ENCODE measurements at regions not wholly inside any gene's neighbourhood (a gene's known extent, or its start where the extent isn't known, plus 50 kb on each side); places are given as distances from the start of the nearest gene placed in this dataset.

GRCh38 chr4:32258986-32259385 lies 1538.8 kb downstream of the PCDH7 start:
- in situ Hi-C loops (cut with HindIII; ENCODE audit: low sequenced_read_pairs) = no loop called here
- no peak for TF ChIP-seq CTCF (IDR thresholded peaks at IDR 0.05; ENCODE audit: low read depth, low read length)
- DNase-seq (ENCODE audit: low read depth, low spot score) = no peak
- no peak overlapping the region for H3K4me3 ChIP-seq (ENCODE audit: low read depth, low read length)

GRCh38 chr4:32261196-32261595 lies 1541.0 kb downstream of the PCDH7 start:
- in situ Hi-C loops (cut with HindIII; ENCODE audit: low sequenced_read_pairs) = no loop called here
- DNase-seq (ENCODE audit: low read depth, low spot score) = no peak
- no peak overlapping the region for H3K4me3 ChIP-seq (ENCODE audit: low read depth, low read length)
- no peak for TF ChIP-seq CTCF (IDR thresholded peaks at IDR 0.05; ENCODE audit: low read depth, low read length)

- DNase-seq (ENCODE audit: low read depth, low spot score) = peak; percentile 4
- in situ Hi-C loops (cut with HindIII; ENCODE audit: low sequenced_read_pairs) = no loop called here
- peak; percentile 28 for TF ChIP-seq CTCF (IDR thresholded peaks at IDR 0.05; ENCODE audit: low read depth, low read length)
- H3K4me3 ChIP-seq (ENCODE audit: low read depth, low read length) = no peak overlapping the region
Observed at GRCh38 chr4:32268863-32269262, 1548.7 kb downstream of the PCDH7 start.

- DNase-seq (ENCODE audit: low read depth, low spot score) = no peak
- no peak overlapping the region for H3K4me3 ChIP-seq (ENCODE audit: low read depth, low read length)
- no peak for TF ChIP-seq CTCF (IDR thresholded peaks at IDR 0.05; ENCODE audit: low read depth, low read length)
- in situ Hi-C loops (cut with HindIII; ENCODE audit: low sequenced_read_pairs) = no loop called here
Observed at GRCh38 chr4:32290102-32290501, 1569.9 kb downstream of the PCDH7 start.

GRCh38 chr4:32318926-32319325 lies 1598.8 kb downstream of the PCDH7 start:
- in situ Hi-C loops (cut with HindIII; ENCODE audit: low sequenced_read_pairs) = no loop called here
- TF ChIP-seq CTCF (IDR thresholded peaks at IDR 0.05; ENCODE audit: low read depth, low read length) = no peak
- no peak overlapping the region for H3K4me3 ChIP-seq (ENCODE audit: low read depth, low read length)
- DNase-seq (ENCODE audit: low read depth, low spot score) = no peak

GRCh38 chr4:32321421-32321820 lies 1601.3 kb downstream of the PCDH7 start:
- no peak for TF ChIP-seq CTCF (IDR thresholded peaks at IDR 0.05; ENCODE audit: low read depth, low read length)
- no peak overlapping the region for H3K4me3 ChIP-seq (ENCODE audit: low read depth, low read length)
- no peak for DNase-seq (ENCODE audit: low read depth, low spot score)
- in situ Hi-C loops (cut with HindIII; ENCODE audit: low sequenced_read_pairs) = no loop called here

GRCh38 chr4:32334759-32335158 lies 1614.6 kb downstream of the PCDH7 start:
- in situ Hi-C loops (cut with HindIII; ENCODE audit: low sequenced_read_pairs) = no loop called here
- H3K4me3 ChIP-seq (ENCODE audit: low read depth, low read length) = no peak overlapping the region
- TF ChIP-seq CTCF (IDR thresholded peaks at IDR 0.05; ENCODE audit: low read depth, low read length) = no peak
- DNase-seq (ENCODE audit: low read depth, low spot score) = no peak

Data from astrocyte of the spinal cord (primary cell).